Esophagus muscularis mucosa (tissue), 4 donors: ENCODE measurements at regions not wholly inside any gene's neighbourhood (a gene's known extent, or its start where the extent isn't known, plus 50 kb on each side); places are given as distances from the start of the nearest gene placed in this dataset.
"Not testable (repeated sequence)": the region's sequence is repeated elsewhere in the genome, so short reads cannot be mapped to it uniquely, and the experiment has no call there.

Source experiments
- DNase-seq: peaks from one replicate; pipeline ENCODE4 v3.0.0-alpha.2; 2017; ENCODE audit errors: extremely low spot score
- H3K27ac ChIP-seq, 4 donors: fragments of 200-600 bp; sonication (generic); replicated peaks in 1 of 4; 1 replicate in 3 of 4; 2 replicates in 1 of 4; pipeline ENCODE4 v1.5.1; 2016 to 2019; ENCODE audit warnings: mild to moderate bottlenecking in 1 of 4
- H3K27me3 ChIP-seq, 4 donors: fragments of 200-600 bp; sonication (generic); one replicate each; pipeline versions ENCODE4 v1.5.1 to v1.6.0; 2016 to 2019
- H3K36me3 ChIP-seq, 4 donors: fragments of 200-600 bp; sonication (generic); one replicate each; pipeline ENCODE4 v1.5.1; 2016 to 2019
- H3K4me1 ChIP-seq, 4 donors: fragments of 200-600 bp; sonication (generic); one replicate each; pipeline ENCODE4 v1.5.1; 2016 to 2019
- H3K4me3 ChIP-seq, 4 donors: fragments of 200-600 bp; sonication (generic); 1 replicate in 2 of 4; 2 replicates in 2 of 4; pipeline ENCODE4 v1.5.1; 2016 to 2019; ENCODE audit warnings: mild to moderate bottlenecking in 4 of 4, moderate library complexity in 1 of 4
- H3K9me3 ChIP-seq, 4 donors: fragments of 200-600 bp; sonication (generic); 1 replicate in 3 of 4; 2 replicates in 1 of 4; pipeline ENCODE4 v1.5.1; 2016 to 2019
- EP300 ChIP-seq: sonication (generic); formaldehyde crosslinking; IDR thresholded peaks from one replicate; pipeline ENCODE4 v1.6.1; 2017; ENCODE audit warnings: antibody characterized with exemption
- POLR2A ChIP-seq: fragments of 450-650 bp; IDR thresholded peaks from one replicate; pipeline ENCODE4 v1.6.1; 2017; ENCODE audit warnings: antibody characterized with exemption, moderate library complexity, mild to moderate bottlenecking, low read depth
- POLR2AphosphoS5 ChIP-seq, 2 donors: sonication (generic); formaldehyde crosslinking; IDR thresholded peaks; one replicate each; pipeline ENCODE4 v1.6.1; 2017; ENCODE audit warnings: antibody characterized with exemption in 2 of 2
- WGBS: methylation state at CpG from one replicate; pipeline ENCODE4 v1.1.5; 2018; 5-methylcytosine and 5-hydroxymethylcytosine counted together
- intact Hi-C: fragments of 100-400 bp; cut with DNase I; formaldehyde crosslinking; loops from one replicate; pipeline ENCODE4 v1.15.1; 2023
- TF ChIP-seq, protein P1 (sequence below), 3 experiments: fragments of 200-600 bp in 2 of 3; fragments of 450-650 bp in 1 of 3; sonication (generic) in 2 of 3; IDR thresholded peaks; one replicate each; pipeline ENCODE4 v1.5.1; 2017 to 2019; ENCODE audit warnings: antibody characterized with exemption in 3 of 3, mild to moderate bottlenecking in 2 of 3, moderate library complexity in 1 of 3

DNA sequence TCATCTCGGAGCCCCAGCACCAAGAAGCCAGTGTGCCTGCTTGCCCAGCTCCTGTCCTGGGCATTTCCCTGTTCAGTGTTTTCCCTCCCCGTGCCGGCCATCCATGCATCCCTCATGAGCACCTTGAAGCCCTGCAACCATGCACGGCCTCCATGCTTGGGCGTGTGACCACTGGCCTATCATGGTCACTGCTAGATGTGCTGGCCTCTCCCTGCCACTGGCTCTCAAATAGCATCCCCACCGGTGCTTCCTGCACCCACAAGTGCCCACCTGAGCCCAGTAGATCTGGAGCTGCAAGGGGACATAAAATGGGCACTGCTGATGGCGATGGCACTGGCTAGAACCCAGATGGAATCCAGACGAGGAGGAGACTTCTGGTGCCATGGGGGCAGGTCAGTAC is 126.0 kb downstream of the TUBA3C start:
- DNase-seq: peak; percentile 91
- no peak overlapping the region for H3K4me3 ChIP-seq
- 65% methylated on average over 4 of the region's 8 CpGs for WGBS
- no peak overlapping the region for H3K27ac ChIP-seq
- no peaks in the 10 kb centered on the region for H3K27me3 ChIP-seq
- H3K4me1 ChIP-seq: no peaks in the 10 kb centered on the region
- intact Hi-C loops: no loop called here
- TF ChIP-seq, protein P1, sequence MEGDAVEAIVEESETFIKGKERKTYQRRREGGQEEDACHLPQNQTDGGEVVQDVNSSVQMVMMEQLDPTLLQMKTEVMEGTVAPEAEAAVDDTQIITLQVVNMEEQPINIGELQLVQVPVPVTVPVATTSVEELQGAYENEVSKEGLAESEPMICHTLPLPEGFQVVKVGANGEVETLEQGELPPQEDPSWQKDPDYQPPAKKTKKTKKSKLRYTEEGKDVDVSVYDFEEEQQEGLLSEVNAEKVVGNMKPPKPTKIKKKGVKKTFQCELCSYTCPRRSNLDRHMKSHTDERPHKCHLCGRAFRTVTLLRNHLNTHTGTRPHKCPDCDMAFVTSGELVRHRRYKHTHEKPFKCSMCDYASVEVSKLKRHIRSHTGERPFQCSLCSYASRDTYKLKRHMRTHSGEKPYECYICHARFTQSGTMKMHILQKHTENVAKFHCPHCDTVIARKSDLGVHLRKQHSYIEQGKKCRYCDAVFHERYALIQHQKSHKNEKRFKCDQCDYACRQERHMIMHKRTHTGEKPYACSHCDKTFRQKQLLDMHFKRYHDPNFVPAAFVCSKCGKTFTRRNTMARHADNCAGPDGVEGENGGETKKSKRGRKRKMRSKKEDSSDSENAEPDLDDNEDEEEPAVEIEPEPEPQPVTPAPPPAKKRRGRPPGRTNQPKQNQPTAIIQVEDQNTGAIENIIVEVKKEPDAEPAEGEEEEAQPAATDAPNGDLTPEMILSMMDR (IDR thresholded peaks at IDR 0.05): no peak
- TF ChIP-seq POLR2AphosphoS5 (IDR thresholded peaks at IDR 0.05): no peak
- TF ChIP-seq EP300: no peak
- peaks cover 0 to 5% (median 0%) of the 10 kb centered on the region in 4 donors for H3K9me3 ChIP-seq
- no peaks in the 10 kb centered on the region for H3K36me3 ChIP-seq

DNA sequence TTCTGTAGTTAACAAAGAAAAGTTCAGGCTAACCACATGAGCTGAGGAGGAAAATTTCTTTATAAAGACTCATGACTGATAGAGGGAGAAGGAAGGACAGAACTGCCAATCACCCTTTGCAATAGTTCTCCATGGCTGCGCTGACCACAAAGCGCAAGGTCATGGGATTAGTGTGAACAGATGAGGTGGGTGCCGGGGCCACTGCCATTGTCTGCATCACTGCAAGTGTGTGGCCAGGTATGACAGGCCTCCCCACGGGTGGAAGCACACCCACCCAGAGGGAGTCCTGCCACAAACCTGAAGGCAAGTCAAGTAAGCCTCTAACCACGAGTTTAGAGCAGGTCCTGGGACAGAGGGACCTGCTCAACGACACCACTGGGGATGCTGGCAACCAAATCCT is 128.1 kb downstream of the TUBA3C start:
- Histone ChIP-seq H3K36me3 (no peaks in the 10 kb centered on the region), H3K4me3 (no peak overlapping the region), H3K9me3 (peaks cover 0 to 5% (median 0%) of the 10 kb centered on the region in 4 donors), H3K4me1 (no peaks in the 10 kb centered on the region), H3K27ac (no peak overlapping the region), H3K27me3 (no peaks in the 10 kb centered on the region)
- WGBS: 81% methylated on average over 4 of the region's 6 CpGs
- peak; percentile 83 for DNase-seq
- TF ChIP-seq POLR2AphosphoS5 (IDR thresholded peaks at IDR 0.05) (no peak), POLR2A (no peak), EP300 (no peak)
- TF ChIP-seq, protein P1 (IDR thresholded peaks at IDR 0.05): no peak
- intact Hi-C loops: no loop called here

DNA sequence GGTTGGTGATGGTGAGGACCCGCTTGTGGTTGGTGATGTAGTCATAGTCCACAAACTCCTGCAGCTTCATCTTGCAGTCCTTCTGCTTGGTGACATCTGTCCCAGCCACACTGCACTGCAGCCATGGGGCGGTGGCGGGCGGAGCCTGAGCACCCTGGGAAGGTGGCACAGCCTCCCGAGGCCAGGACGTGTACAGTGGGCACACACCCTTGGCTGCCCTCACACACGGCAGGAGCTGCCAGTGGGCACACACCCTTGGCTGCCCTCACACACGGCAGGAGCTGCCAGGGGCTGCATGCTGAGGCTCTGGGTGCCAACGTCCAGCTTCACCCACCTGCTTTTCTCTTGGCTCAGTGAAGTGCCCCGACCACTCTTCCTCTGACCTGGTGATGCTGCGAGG is 128.7 kb downstream of the TUBA3C start:
- no peak overlapping the region for H3K27ac ChIP-seq
- intact Hi-C loops: no loop called here
- TF ChIP-seq POLR2A (no peak), POLR2AphosphoS5 (IDR thresholded peaks at IDR 0.05) (no peak), EP300 (no peak)
- TF ChIP-seq, protein P1 (IDR thresholded peaks at IDR 0.05): no peak
- H3K27me3 ChIP-seq: no peaks in the 10 kb centered on the region
- H3K4me3 ChIP-seq: no peak overlapping the region
- peak; percentile 78 for DNase-seq
- no peaks in the 10 kb centered on the region for H3K36me3 ChIP-seq
- WGBS: 76% methylated on average over 10 of the region's 11 CpGs
- no peaks in the 10 kb centered on the region for H3K4me1 ChIP-seq
- H3K9me3 ChIP-seq: peaks cover 0 to 5% (median 0%) of the 10 kb centered on the region in 4 donors

DNA sequence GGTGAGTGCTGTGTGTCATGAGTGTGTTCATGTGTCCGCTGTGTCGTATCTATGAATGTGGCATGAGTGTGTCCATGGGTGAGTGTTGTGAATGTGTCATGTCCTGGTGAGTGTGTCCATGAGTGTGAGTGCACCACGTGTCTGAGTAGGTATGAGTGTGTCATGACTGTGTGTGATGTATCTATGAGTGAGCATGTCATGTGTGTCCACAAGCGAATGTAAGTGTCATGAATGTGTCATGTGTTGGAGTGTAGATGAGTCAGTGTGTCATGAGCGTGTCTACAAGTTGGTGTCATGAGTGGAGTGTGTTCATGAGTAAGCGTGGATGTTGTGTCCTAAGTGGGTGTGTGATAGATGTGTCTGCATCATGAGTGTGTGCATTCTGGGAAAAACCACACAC is 129.4 kb downstream of the TUBA3C start:
- H3K27me3 ChIP-seq: no peaks in the 10 kb centered on the region
- WGBS: 80% methylated on average over 6 of the region's 6 CpGs

DNA sequence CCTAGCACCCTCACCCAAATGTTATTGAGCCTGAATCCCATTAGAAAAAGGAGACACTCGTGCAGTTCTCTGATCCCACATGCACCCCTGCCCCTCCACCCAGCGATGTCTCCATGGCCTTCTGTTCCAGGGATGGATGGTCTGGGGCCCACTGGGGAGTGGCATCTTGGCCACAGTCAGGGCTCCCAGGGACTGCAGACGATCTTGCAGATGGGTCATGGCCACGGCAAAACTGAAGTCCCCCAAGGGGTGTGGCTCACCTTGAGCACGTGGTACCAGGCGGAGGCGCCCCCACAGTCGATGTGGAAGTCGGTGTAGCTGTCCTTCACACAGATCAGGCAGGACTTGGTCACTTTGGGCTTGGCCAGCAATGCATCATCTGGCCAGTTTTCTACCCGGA is 130.7 kb downstream of the TUBA3C start:
- intact Hi-C loops: no loop called here
- Histone ChIP-seq H3K4me1 (no peaks in the 10 kb centered on the region), H3K27me3 (no peaks in the 10 kb centered on the region), H3K4me3 (no peak overlapping the region), H3K27ac (no peak overlapping the region), H3K9me3 (peaks cover 0 to 5% (median 0%) of the 10 kb centered on the region in 4 donors), H3K36me3 (no peaks in the 10 kb centered on the region)
- 93% methylated on average over 2 of the region's 10 CpGs for WGBS
- peak; percentile 91 for DNase-seq
- TF ChIP-seq POLR2AphosphoS5 (IDR thresholded peaks at IDR 0.05): no peak
- no peak for TF ChIP-seq POLR2A
- TF ChIP-seq, protein P1 (IDR thresholded peaks at IDR 0.05): no peak
- TF ChIP-seq EP300: no peak

More for the DNA sequence above, 129.4 kb downstream of the TUBA3C start:
- Histone ChIP-seq H3K36me3 (no peaks in the 10 kb centered on the region), H3K27ac (no peak overlapping the region), H3K9me3 (peaks cover 0 to 5% (median 0%) of the 10 kb centered on the region in 4 donors), H3K4me3 (no peak overlapping the region), H3K4me1 (no peaks in the 10 kb centered on the region)
- intact Hi-C loops: no loop called here
- TF ChIP-seq POLR2AphosphoS5 (IDR thresholded peaks at IDR 0.05): no peak
- no peak for TF ChIP-seq EP300
- TF ChIP-seq, protein P1 (IDR thresholded peaks at IDR 0.05): no peak
- TF ChIP-seq POLR2A: no peak
- no peak for DNase-seq

DNA sequence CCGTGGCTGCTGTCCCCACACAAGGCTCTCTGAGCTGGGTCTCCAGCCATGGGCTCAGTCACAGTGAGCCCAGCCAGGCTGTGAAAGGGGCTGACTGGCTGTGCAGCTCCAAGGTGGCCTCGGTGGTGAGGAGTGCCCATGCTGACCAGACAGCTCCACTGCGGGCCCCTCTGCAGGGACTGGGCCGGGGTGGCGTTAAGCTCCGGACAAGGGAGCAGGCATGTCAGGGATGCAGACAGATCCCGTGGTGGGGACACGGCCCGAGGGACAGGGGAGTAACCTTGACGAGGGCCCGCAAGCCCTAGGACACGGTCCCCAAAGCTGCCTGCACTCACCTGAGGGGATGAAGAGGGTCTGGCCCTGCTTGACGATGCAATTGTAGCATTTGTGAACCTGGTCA is 132.0 kb downstream of the TUBA3C start:
- H3K27ac ChIP-seq, H3K27me3 ChIP-seq, H3K36me3 ChIP-seq, intact Hi-C loops, DNase-seq, H3K4me1 ChIP-seq, H3K9me3 ChIP-seq, H3K4me3 ChIP-seq: not testable (repeated sequence)
- 83% methylated on average over 8 of the region's 13 CpGs for whole genome bisulfite sequencing
